HG02623 (cell line): ENCODE measurements at regions not wholly inside any gene's neighbourhood (a gene's known extent, or its start where the extent isn't known, plus 50 kb on each side); places are given as distances from the start of the nearest gene placed in this dataset.

Experiments
- ATAC-seq: cut with Tn5 transposase; IDR thresholded peaks from one replicate; pipeline ENCODE4 v1.9.1; 2021; ENCODE audit warnings: moderate library complexity; ENCODE audit not compliant: unreplicated experiment

DNA sequence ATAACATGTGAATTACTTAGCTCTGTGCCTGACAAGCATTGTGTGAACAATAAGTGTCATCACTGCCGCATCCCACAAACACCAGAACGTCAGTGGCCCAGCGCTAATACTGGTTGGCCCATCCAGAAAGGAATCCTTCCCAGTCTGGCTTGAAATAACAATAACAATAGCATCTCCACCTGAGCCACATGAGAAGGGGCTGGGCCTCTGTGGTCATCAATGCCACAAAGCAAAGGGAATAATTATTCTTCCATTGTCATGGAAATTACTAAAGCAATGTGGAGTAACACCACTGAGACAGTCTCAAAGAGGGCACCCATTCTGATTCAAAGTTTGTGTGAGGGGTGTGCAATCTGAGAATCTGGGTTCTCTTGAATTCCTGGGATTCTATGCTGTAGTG, 105.7 kb upstream of the INHBA start:
- no peak for ATAC-seq

DNA sequence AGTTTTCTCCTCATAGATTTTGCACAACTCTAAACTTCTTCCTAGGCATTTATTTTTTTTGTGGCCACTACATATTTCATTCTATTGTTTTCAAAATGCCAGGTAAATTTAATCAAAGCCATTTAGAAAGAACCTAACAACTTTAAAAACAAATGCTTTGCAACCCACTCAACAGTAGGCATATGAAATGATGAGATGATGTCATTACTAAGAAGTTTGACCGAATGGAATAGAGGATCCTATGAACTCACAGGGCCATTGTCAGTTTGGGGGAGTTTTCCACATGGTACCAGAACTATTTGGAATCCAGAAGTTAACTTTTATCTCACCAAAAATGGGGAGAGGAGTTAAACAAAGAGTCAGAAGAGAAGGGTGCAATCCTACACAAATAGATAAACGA, 100.7 kb upstream of the INHBA start:
- no peak for ATAC-seq

DNA sequence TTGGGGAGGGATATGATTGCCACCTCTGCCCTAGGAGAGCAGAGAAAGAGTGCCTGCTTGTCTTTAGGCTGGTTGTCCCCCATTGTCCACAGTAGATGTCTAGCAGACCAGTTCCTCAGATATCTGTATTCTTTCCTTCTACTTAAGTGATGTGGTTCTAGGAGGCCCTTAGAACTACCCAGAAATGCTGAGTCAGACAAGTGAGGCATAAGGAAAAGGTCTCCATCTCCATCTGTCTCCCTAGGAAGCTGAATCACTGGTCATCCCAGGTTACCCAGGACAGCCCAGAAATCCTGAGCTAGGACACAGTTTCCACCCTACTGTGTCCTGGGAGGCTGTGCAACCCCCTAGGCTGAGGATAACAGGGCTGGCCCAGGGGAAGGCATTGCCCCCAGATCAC, 93.4 kb upstream of the INHBA start:
- no peak for ATAC-seq

DNA sequence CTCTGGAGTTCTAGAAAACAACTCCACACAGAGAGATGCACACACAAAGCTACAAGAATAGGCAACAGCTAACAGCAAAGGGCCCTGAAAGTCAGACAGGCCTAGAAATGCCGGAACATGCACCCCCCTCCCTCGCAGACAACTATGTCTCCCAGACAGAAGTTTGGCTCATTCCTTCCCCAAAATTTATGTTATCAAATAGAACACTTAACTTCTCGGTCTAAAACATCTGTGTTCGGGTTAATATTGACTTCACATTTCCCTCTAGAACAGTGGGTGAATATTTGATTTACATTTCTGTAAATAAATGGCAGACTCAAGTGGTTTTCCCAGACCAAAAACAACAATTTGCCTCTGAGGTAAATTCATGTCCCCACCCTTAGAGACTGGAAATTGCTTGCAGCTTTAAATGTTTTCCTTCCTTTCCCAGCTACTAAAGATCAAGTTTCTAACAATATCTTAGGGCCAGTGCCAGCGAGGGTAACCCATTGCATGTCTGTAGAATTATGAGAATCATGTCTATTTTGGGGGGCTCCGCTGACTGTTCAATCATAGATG, 92.5 kb upstream of the INHBA start:
- ATAC-seq = no peak

DNA sequence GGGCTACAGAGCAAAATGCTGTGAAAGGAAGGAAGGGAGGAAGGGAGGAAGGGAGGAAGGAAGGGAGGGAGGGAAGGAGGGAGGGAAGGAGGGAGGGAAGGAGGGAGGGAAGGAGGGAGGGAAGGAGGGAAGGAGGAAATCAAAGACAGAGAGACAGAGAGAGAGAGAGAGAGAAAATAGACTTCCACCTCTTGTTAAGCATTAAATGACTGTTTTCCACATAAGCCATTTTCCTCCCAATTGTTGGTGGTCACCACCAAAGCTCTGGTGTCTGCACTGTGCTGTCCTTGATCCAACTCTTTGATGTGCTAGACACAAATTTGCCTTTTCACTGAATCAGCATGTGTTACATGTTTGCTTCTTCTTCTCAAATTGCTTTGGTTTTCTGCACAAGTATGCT, 90.7 kb upstream of the INHBA start:
- no peak for ATAC-seq

DNA sequence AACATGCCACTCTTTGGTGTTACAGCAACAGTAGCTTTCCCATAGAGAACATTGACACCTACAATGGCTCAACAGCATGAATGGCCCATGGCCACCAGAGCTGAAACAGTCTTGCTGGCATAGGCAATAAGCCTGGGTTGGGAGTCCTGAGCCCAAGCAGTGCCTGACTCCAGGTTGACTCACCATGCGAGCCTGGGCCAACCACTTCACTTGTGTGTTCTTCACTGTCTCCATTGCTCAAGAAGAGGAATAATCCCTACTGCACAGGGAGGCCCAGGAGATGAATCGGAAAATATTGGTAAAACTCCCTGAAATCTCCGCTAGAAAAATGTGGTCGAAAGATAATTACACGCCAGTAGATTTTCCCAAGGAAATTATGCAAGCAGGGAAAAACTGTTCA, 89.2 kb upstream of the INHBA start:
- no peak for ATAC-seq

- ATAC-seq = no peak
These were observed 85.7 kb upstream of the INHBA start for GRCh38 chr7:41788556-41788955.

GRCh38 chr7:41787651-41788350, 84.9 kb upstream of the INHBA start:
- no peak for ATAC-seq

GRCh38 chr7:41786944-41787343, 84.1 kb upstream of the INHBA start:
- ATAC-seq = no peak

- no peak for ATAC-seq
These were observed 83.5 kb upstream of the INHBA start for GRCh38 chr7:41786404-41786803.

- ATAC-seq = no peak
These were observed 83.0 kb upstream of the INHBA start for GRCh38 chr7:41785840-41786239.

- ATAC-seq = no peak
These were observed 82.4 kb upstream of the INHBA start for GRCh38 chr7:41785265-41785664.

DNA sequence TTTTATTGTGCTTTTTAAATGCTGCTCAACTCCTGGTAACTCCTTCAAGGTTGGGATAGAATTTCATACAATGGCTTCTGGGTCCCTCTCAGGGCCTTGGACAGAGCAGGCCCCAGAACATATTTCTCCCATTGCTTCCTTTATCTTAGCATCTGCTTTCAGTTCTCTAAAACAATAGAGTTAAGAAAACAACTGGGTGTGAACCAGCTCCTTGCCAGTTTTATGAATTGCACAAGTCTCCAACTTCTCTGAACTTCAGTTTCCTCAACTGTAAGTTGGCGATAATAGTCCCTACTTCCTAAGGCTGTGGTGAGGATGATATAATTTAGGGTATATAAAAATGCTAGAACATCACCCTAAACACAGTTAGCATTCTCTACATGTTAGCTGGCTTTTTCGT, 77.0 kb upstream of the INHBA start:
- ATAC-seq = no peak

DNA sequence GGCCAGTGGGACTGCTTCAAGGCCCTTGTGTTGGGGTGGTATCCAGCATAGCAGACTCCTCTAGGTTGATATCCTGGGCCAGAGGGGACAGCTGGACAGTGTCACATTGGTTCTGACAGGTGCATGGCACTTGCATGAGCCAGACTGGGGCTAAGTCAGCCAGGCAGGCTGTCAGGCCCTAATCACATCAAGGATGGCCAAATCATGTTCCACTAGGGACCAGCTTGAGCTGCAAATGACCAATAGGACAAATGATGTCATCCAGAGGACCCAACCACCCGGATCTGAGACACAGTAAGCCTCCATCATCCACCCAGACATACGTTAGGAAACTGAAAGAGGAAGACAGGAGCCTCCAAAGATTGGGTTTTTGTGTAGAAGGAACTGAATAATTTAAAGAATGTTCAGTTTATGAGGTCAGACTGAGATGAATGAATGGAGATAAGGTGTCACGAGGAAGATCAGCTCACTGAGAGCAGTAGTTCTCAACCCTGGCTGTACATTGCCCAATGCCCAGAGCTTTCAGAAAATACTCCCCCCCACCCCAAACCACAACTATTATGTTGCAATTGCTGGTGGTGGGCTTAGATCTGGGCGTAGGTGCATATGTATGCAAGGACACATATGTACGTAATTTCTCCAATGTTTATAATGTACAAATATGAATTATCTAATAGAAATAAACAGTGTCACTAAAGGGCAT, 75.2 kb upstream of the INHBA start:
- ATAC-seq = no peak

DNA sequence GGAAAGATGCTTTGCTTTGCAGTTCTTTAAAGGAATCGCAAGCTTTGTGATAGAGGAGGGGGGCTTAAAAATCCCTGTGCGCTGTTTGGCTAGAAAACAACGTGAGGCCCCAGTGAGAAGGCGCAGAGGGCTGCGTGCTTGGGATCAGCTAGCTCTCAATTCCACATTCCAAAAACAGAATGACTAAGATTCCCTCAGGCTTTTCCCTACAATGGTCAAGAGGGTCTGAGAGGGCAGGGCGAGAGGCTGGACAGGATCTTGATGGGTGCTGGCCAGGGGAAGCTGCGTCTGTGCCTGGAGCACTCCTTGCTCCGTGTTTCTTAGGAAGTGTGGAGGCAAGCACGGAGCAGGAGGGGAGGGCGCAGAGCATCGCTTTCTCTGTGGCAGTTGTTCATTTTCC, 72.1 kb upstream of the INHBA start:
- no peak for ATAC-seq

DNA sequence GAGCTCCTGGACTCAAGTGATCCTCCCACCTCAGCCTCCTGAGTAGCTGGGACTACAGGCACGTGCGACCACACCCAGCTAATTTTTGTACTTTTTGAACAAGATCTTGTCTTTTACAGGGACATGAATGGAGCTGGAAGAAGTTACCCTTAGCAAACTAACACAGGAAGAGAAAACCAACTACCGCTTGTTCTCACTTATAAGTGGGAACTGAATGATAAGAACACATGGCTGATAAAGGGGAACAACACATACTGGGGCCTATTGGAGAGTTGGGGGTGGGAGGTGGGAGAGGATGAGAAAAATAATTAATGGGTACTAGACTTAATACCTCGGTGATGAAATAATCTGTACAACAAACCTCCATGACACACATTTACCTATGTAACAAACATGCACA, 70.9 kb upstream of the INHBA start:
- ATAC-seq = no peak

DNA sequence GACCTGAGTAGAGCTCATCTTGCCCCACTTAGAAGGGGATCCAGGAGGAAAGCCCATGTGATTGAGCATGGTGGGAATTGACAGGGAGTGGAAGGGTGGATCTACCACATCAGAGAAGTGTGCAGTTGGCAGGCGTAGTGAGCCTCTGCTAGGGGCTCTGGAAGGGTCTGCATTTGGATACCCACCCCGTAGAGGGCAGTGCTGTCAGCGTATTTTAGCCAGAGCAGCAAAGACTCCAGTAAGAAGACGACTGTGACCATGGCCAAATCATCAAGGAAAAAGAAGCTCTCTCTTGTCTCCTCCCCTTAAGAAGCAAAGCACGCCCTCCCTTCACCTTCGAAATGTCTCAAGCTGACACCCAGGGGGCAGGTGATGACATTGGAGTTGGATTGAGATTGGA, 68.8 kb upstream of the INHBA start:
- no peak for ATAC-seq

- ATAC-seq = no peak
These were observed 66.3 kb upstream of the INHBA start for GRCh38 chr7:41769162-41769561.

GRCh38 chr7:41763626-41764025, 60.7 kb upstream of the INHBA start:
- no peak for ATAC-seq

DNA sequence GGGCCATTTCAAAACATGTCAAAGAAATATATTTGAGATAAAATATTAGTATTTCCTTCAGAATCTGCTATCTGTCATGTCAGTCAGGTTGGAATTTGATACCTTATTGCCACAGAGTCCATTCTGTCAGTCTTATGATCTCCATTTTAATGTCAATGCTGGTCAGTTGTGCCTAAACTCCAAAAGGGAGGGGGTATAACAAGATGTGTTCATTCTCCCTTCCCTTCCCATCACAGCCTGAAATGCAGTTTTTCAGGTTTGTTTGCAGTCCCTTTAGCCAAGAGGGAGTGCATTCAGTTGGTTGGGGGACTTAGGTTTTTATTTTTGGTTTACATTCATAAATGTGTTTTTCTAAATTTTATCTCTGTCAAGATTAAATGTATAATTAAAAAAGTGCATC, 59.8 kb upstream of the INHBA start:
- ATAC-seq = no peak

- ATAC-seq = no peak
These were observed 57.4 kb upstream of the INHBA start for GRCh38 chr7:41760293-41760692.

DNA sequence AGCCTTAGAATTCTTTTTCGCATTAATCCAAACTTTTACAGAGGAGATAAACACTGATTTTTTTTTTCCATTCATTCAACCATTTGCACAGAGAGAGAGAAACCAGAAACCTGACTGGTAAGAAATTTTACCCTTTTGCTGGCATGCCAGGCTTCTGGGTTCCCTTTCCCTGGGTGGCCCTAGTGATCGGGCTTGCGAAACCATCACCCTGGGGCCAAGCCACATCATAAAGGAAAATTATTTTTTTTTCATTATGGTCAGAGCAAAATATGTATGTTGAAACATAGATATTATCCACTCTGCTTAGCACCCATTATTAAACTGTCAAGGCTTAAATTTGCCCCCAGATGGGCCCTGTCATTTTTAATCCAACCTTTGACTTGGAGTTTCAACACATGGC, 55.4 kb upstream of the INHBA start:
- no peak for ATAC-seq
